Keratinocyte (primary cell): ENCODE measurements at regions not wholly inside any gene's neighbourhood (a gene's known extent, or its start where the extent isn't known, plus 50 kb on each side); places are given as distances from the start of the nearest gene placed in this dataset.

Experiments used
- DNase-seq: peaks from one replicate; pipeline ENCODE4 v3.0.0-alpha.2; 2011; ENCODE audit warnings: low read depth, missing footprints, low spot score
- FAIRE-seq: peaks from 2 replicates; lab custom pipeline; 2011; peaks lifted over from hg19 to GRCh38; lab: Jason Lieb, UNC
- H2AFZ ChIP-seq: 2 replicates; pipeline ENCODE4 v1.6.0; 2012; ENCODE audit warnings: low read length, control low read depth, inconsistent platforms; ENCODE audit not compliant: control insufficient read depth
- H3K27ac ChIP-seq: 2 replicates; pipeline ENCODE4 v1.5.1; 2011; ENCODE audit warnings: low read length; ENCODE audit not compliant: control insufficient read depth, insufficient read depth
- H3K27me3 ChIP-seq: 3 replicates; pipeline ENCODE4 v1.6.0; 2011; ENCODE audit warnings: low read length; ENCODE audit not compliant: control insufficient read depth, insufficient read depth; ENCODE audit errors: extremely low read depth
- H3K36me3 ChIP-seq, 2 experiments: 2 replicates in 1 of 2; 3 replicates in 1 of 2; pipeline ENCODE4 v1.5.1; 2011; ENCODE audit warnings: low read length in 2 of 2, mild to moderate bottlenecking in 1 of 2; ENCODE audit not compliant: control insufficient read depth in 2 of 2, insufficient read depth in 2 of 2; ENCODE audit errors: extremely low read depth in 1 of 2
- H3K4me1 ChIP-seq: 3 replicates; pipeline ENCODE4 v1.5.1; 2011; ENCODE audit warnings: low read length; ENCODE audit not compliant: control insufficient read depth, insufficient read depth; ENCODE audit errors: extremely low read depth
- H3K4me2 ChIP-seq: 3 replicates; pipeline ENCODE4 v1.6.0; 2011; ENCODE audit warnings: low read depth, low read length; ENCODE audit not compliant: control insufficient read depth, insufficient read depth; ENCODE audit errors: extremely low read depth
- H3K4me3 ChIP-seq, 3 experiments: fragments of 200-600 bp in 1 of 3; sonication (generic) in 1 of 3; 2 replicates in 2 of 3; 3 replicates in 1 of 3; pipeline ENCODE4 v1.5.1; 2011 to 2016; ENCODE audit warnings: low read length in 3 of 3, mild to moderate bottlenecking in 3 of 3, control low read depth in 2 of 3, inconsistent platforms in 1 of 3, low read depth in 1 of 3, mixed read lengths in 1 of 3, mixed run types in 1 of 3, moderate library complexity in 1 of 3; ENCODE audit not compliant: control insufficient read depth in 2 of 3, insufficient read depth in 2 of 3; ENCODE audit errors: extremely low read depth in 1 of 3
- H3K79me2 ChIP-seq: 2 replicates; pipeline ENCODE4 v1.6.0; 2012; ENCODE audit warnings: low read length; ENCODE audit not compliant: control insufficient read depth, insufficient read depth
- H3K9ac ChIP-seq: 3 replicates; pipeline ENCODE4 v1.6.0; 2011; ENCODE audit warnings: low read length; ENCODE audit not compliant: control insufficient read depth, insufficient read depth; ENCODE audit errors: extremely low read depth
- H3K9me1 ChIP-seq: 3 replicates; pipeline ENCODE4 v1.6.0; 2011; ENCODE audit warnings: low read length; ENCODE audit not compliant: control insufficient read depth, insufficient read depth; ENCODE audit errors: extremely low read depth
- H3K9me3 ChIP-seq: 2 replicates; pipeline ENCODE4 v1.5.1; 2012; ENCODE audit warnings: low read depth, low read length; ENCODE audit not compliant: control insufficient read depth
- H4K20me1 ChIP-seq: 3 replicates; pipeline ENCODE4 v1.6.0; 2011; ENCODE audit warnings: low read length; ENCODE audit not compliant: control insufficient read depth, insufficient read depth; ENCODE audit errors: extremely low read depth
- CTCF ChIP-seq, 3 experiments: IDR thresholded peaks in 1 of 3; conservative IDR thresholded peaks in 1 of 3; optimal IDR thresholded peaks in 1 of 3; 2 replicates in 2 of 3; 3 replicates in 1 of 3; pipeline versions ENCODE3 to v1.5.1; 2011; ENCODE audit warnings: low read length in 3 of 3, mild to moderate bottlenecking in 3 of 3, moderate library complexity in 2 of 3, control low read depth in 1 of 3, inconsistent platforms in 1 of 3; ENCODE audit not compliant: insufficient read depth in 2 of 3; ENCODE audit errors: extremely low read depth in 1 of 3
- EZH2 ChIP-seq: IDR thresholded peaks from one replicate; pipeline ENCODE4 v1.6.1; 2012; ENCODE audit warnings: inconsistent platforms, mild to moderate bottlenecking, low read length, moderate library complexity
- dilution Hi-C: fragments of 300-500 bp; cut with MboI; formaldehyde crosslinking; loops from one replicate; pipeline ENCODE4 v1.7.0; 2020; ENCODE audit warnings: low sequenced_read_pairs; ENCODE audit not compliant: extremely low pct_ligation_motif_present

- Histone ChIP-seq H4K20me1 (no peaks in the 10 kb centered on the region), H3K4me2 (no peak overlapping the region), H3K4me3 (no peak overlapping the region), H3K9me1 (no peaks in the 10 kb centered on the region), H3K4me1 (peaks cover 11% of the 10 kb centered on the region), H2AFZ (peak overlapping the region; percentile 20), H3K79me2 (no peaks in the 10 kb centered on the region), H3K9me3 (no peaks in the 10 kb centered on the region), H3K27me3 (no peaks in the 10 kb centered on the region), H3K9ac (no peak overlapping the region), H3K36me3 (no peaks in the 10 kb centered on the region), H3K27ac (no peak overlapping the region)
- DNase-seq (peak; percentile 53), FAIRE-seq (peak; percentile 34)
- no peak for TF ChIP-seq EZH2
- TF ChIP-seq CTCF (optimal IDR thresholded peaks at IDR 0.05 in 1 of 3, IDR thresholded peaks at IDR 0.05 in 1 of 3, conservative IDR thresholded peaks at IDR 0.05 in 1 of 3; ENCODE audit: extremely low read depth in 1 of 3, insufficient read depth in 2 of 3, low read length in 3 of 3), result no peak
- dilution Hi-C loops, result no loop called here
These were observed 579.3 kb upstream of the RGMB start for GRCh38 chr5:98193921-98194760.

DNA sequence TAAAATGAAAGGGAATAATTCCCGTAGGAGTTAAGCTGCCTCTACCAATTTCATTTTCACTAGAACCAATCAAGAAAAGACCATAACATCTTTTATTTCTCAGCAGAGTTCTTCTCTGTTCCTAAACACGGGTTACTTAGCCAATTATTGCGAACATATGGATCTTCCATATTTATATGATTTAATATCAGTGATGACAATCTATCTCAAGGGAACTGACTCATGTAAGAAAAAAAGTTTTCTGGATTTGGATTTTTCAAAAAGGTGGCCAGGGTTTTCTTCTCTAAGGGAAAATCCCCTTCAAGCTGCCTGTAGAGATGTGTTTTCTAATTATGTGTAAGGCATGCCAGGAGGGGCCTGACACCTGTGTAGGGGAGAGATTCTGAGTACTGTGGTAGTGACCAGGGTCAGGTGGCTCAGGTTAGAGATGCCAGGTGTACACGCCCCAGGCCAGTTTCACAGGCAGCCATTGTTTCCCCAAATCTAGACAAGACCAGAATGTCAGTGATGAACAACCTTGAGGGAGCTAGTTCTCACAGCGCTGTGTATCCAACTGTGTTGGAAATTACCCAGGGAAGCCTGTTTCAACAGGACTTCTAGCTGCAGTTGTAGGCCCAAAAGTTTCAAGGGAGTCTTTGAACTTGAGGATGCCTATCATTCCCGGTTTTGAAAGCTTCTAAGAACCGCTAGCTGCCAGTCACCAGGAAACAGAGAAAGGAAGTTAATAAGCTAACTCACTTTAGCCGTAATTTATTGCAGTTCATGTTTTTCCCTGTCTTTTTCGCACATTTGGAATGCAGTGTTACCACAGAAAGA lies 572.5 kb upstream of the RGMB start:
- TF ChIP-seq EZH2 (no peak), CTCF (optimal IDR thresholded peaks at IDR 0.05 in 1 of 3, IDR thresholded peaks at IDR 0.05 in 1 of 3, conservative IDR thresholded peaks at IDR 0.05 in 1 of 3; ENCODE audit: extremely low read depth in 1 of 3, insufficient read depth in 2 of 3, low read length in 3 of 3) (no peak)
- peak overlapping the region; percentile 45 for H3K4me2 ChIP-seq
- H3K79me2 ChIP-seq, result no peaks in the 10 kb centered on the region
- FAIRE-seq, result peak; percentile 90
- dilution Hi-C loops, result no loop called here
- H3K9ac ChIP-seq, result no peak overlapping the region
- no peak overlapping the region for H3K4me3 ChIP-seq
- H3K4me1 ChIP-seq, result peaks cover 18% of the 10 kb centered on the region
- no peaks in the 10 kb centered on the region for H4K20me1 ChIP-seq
- H3K9me3 ChIP-seq, result no peaks in the 10 kb centered on the region
- H3K27me3 ChIP-seq, result no peaks in the 10 kb centered on the region
- H3K9me1 ChIP-seq, result no peaks in the 10 kb centered on the region
- DNase-seq, result peak; percentile 60
- peak overlapping the region; percentile 47 for H3K27ac ChIP-seq
- peak overlapping the region; percentile 75 for H2AFZ ChIP-seq
- H3K36me3 ChIP-seq, result no peaks in the 10 kb centered on the region
